ENCODE measurements at regions not wholly inside any gene's neighbourhood (a gene's known extent, or its start where the extent isn't known, plus 50 kb on each side); places are given as distances from the start of the nearest gene placed in this dataset.

DNA sequence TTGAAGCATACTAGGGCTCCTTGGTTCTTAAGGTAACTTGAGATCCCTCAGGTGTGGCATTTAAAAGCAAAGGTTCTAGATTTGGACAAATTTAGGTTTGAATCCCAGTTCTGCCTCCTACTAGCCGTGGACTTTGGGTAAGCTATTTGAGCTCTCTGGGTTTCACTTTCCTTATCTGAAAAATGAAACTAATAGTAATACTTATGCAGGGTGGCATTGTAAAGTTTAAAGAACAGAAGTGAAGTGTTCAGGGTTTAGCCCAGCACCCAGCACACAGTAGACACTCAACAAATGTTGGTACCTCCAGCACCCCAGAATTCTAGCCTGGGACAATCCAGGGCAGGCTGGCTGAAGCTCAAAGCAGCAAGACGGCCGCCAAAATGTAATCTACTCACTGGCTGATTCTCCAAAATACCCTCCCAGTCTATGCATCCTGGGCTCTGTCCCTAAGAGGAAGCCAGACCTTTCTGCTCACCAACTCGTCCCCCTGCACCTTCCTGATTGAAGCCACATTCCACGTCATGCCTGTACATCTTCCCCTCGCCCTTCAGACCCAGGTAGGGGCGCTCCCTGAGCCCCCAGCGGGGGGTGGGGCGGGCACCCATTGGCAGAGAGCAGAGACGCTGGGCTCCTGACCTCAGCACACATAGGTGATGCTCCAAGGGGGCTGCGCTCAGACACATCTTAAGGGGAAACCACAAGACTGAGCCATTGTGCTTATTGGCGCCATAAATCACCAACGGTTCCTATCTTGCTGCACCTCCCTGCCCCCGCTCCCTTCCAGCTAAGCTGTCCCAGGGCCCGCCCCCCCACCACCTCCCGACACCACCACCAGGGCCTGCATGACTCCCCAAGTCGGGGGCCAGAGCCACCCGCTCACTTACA is 160.6 kb downstream of the BCOR start:
- Histone ChIP-seq H3K4me3 (ENCODE audit: insufficient read depth, low read depth, low read length) (no peak overlapping the region), H3K27me3 (ENCODE audit: control insufficient read depth, insufficient read depth, low read length) (no peaks in the 10 kb centered on the region; the same call in 1 of the 2 replicates), H3K36me3 (replicated peaks; ENCODE audit: control insufficient read depth, insufficient read depth, low read length) (no peaks in the 10 kb centered on the region)
- no peak for DNase-seq

DNA sequence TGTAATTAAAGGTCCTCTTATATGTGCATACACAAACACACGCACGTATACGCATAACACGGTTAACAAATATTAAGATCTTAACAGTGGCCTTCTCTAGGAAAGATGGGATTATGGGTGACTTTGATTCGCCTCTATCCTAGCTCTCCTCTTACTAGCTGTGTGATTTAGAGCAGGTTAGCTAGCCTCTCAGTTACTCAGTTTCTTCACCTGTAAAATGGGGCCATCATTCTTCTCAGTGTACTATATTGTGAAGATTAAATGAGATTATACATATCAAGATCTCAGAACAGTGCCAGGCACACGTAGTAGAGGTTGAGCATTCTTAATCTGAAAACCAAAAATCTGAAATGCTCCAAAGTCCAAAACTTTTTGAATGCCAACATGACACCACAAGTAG is 159.3 kb downstream of the BCOR start:
- no peaks in the 10 kb centered on the region; the same call in 1 of the 2 replicates for H3K27me3 ChIP-seq (ENCODE audit: control insufficient read depth, insufficient read depth, low read length)

DNA sequence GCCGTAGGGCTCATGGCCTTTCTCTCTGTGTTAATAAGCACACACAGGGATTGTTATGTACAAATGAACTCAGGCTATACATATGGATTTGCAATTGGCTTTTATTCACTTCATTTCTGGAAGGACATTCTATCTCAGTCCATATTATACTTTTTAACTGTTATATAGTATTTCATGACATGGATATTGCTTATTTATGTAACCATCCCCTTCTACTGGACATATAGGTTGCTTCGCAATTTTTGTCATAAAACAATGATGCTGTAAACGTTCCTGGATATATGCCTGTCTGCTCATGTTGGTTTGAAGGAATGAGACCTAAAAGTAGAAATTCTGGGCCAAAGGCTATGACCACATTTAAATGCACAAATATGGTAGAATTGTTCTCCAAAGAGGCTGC is 158.1 kb downstream of the BCOR start:
- Histone ChIP-seq H3K36me3 (replicated peaks; ENCODE audit: control insufficient read depth, insufficient read depth, low read length) (no peaks in the 10 kb centered on the region), H3K4me3 (ENCODE audit: insufficient read depth, low read depth, low read length) (no peak overlapping the region), H3K27me3 (ENCODE audit: control insufficient read depth, insufficient read depth, low read length) (no peaks in the 10 kb centered on the region; the same call in 1 of the 2 replicates)
- no peak for DNase-seq

More for the DNA sequence above, 159.3 kb downstream of the BCOR start:
- no peak for DNase-seq
- Histone ChIP-seq H3K4me3 (ENCODE audit: insufficient read depth, low read depth, low read length) (no peak overlapping the region), H3K36me3 (replicated peaks; ENCODE audit: control insufficient read depth, insufficient read depth, low read length) (no peaks in the 10 kb centered on the region)

DNA sequence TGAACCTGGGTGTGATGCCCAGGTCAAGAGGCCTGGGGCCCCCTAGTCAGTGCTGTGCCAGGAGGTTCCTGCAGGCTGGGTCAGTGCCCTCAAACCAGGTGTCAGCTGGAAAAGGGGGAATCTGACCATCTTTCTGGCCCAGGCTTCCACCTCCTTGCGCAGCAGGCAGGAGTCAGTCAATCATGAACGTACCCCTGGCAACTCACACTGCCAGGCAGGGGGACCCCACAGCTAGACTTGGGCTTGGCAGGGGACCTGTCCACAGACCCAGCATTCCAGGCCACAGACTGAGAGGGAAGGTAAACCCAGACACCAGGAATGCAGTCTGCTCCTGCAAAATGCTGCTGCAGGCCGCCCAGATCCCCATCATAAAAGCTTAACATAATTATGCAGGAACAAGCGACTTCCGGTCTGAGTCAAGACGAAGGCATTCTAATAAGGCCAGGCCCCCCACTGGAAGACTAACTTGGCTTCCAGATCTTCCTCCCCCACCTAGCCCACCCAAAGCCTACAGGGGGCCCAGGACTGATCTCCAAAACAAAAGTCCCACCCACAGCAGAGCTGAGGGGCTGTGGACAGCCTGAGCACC is 156.3 kb downstream of the BCOR start:
- Histone ChIP-seq H3K4me3 (ENCODE audit: insufficient read depth, low read depth, low read length) (no peak overlapping the region), H3K36me3 (replicated peaks; ENCODE audit: control insufficient read depth, insufficient read depth, low read length) (no peaks in the 10 kb centered on the region), H3K27me3 (ENCODE audit: control insufficient read depth, insufficient read depth, low read length) (no peaks in the 10 kb centered on the region; the same call in 1 of the 2 replicates)
- DNase-seq = no peak

DNA sequence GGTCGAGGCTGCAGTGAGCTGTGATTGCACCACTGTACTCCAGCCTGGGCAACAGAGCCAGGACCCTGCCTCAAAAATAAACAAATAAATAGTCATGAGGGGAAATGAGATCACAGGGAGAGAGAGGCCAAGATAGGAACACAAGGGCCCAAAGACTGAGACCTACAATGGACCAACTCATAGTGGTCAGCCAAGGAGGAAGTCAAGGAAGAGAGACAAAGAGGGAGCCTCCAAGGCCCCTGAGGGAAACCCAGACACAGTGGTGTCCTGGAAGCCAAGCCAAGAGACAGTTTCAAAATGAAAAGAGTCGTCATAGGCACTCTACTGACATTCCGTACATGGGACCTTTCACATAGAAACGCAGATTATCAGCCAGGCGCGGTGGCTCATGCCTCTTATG is 153.3 kb downstream of the BCOR start:
- no peak for DNase-seq
- no peaks in the 10 kb centered on the region; the same call in 1 of the 2 replicates for H3K27me3 ChIP-seq (ENCODE audit: control insufficient read depth, insufficient read depth, low read length)
- no peak overlapping the region for H3K4me3 ChIP-seq (ENCODE audit: insufficient read depth, low read depth, low read length)
- no peaks in the 10 kb centered on the region for H3K36me3 ChIP-seq (replicated peaks; ENCODE audit: control insufficient read depth, insufficient read depth, low read length)

DNA sequence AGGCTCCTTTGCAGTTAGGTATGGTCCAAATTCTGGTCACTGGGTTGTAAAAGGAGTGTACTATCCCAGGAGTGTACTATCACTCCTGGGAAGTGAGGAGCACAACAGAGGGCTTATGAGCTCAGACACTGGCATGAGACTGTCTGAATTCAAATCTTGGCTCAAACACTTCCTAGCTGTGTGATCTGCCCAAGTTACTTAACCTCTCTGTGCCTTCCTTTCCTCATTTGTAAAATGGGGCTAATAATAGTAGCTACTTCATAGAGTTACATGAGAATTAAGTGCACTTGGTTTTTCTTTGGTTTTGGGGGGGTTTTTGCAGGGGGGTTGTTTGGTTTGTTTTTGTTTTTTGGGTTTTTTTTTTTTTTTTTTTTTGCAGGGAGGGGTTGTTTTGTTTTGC is 152.0 kb downstream of the BCOR start:
- Histone ChIP-seq H3K27me3 (ENCODE audit: control insufficient read depth, insufficient read depth, low read length) (no peaks in the 10 kb centered on the region; the same call in 1 of the 2 replicates), H3K36me3 (replicated peaks; ENCODE audit: control insufficient read depth, insufficient read depth, low read length) (no peaks in the 10 kb centered on the region), H3K4me3 (ENCODE audit: insufficient read depth, low read depth, low read length) (no peak overlapping the region)
- no peak for DNase-seq

DNA sequence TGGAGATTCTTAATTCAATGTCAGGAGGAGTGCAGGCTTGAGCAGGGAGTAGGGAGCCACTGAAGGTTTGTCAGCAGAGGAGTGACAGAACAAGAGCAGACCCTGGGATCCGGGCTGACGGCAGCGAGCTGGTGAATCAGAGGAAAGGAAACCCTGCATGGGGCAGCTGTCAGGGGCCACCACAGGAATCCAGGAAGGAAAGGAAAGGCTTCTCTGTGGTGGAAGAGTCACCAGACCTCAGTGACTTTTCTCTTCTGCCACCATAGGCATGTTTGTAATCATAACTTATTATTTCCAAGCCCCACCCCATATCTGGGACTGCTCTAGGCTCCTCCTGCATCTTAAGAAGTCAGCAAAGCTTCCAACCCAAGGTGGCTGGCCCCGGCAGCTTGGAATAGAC is 150.9 kb downstream of the BCOR start:
- H3K4me3 ChIP-seq (ENCODE audit: insufficient read depth, low read depth, low read length) = no peak overlapping the region
- H3K27me3 ChIP-seq (ENCODE audit: control insufficient read depth, insufficient read depth, low read length) = no peaks in the 10 kb centered on the region; the same call in 1 of the 2 replicates
- no peak for DNase-seq
- no peaks in the 10 kb centered on the region for H3K36me3 ChIP-seq (replicated peaks; ENCODE audit: control insufficient read depth, insufficient read depth, low read length)

DNA sequence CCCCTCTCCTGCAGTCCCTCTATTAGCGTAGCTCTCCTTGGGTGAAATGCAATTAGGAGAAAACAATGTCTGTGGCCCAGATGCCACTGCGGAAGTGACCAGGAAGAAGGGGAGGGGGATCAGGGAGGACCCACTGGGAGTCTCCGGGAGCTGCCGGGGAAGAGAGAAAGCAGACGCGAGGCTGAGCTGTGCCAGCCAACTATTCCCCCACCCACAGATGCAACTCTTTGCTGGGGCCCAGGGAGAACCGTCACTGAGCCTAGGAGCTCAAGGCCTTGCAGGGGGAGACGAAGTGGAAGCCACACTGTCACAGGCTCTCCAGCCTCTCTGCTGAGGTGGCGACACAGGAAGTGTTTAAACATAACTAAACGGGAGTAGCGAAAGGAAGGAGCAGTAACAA is 149.2 kb downstream of the BCOR start:
- H3K4me3 ChIP-seq (ENCODE audit: insufficient read depth, low read depth, low read length) = no peak overlapping the region
- no peaks in the 10 kb centered on the region for H3K27me3 ChIP-seq (ENCODE audit: control insufficient read depth, insufficient read depth, low read length)
- peak; percentile 59 for DNase-seq
- no peaks in the 10 kb centered on the region for H3K36me3 ChIP-seq (replicated peaks; ENCODE audit: control insufficient read depth, insufficient read depth, low read length)

DNA sequence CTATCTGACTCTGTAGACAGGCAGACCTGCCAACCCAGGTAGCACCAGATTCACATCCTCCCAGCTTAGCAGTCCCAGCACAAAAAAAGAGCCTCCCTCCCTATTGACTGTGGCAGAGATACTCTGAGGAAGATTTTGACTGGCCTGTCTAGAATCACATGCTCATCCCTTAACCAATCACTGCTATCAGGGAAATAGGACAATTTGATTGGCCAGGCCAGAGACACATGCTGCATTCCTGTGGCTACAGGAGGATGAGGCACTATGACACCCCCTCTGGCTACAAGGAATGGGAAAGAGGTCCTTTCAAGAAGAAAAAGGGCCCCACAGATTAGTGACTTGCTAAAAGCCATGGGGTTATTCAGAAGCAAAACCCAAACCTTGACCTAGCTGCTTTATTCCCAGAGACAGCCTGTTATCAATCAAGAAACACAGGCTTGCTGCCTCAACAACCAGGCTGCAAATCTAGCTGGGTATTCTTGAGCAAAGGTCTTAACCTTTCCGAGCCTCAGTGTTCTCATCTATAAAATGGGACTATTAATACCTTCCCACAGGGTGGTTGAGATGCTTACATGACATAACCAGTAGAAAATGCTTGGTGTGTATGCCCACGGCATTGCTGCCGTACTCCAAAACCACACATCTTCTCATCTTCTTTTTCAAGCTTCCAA is 147.6 kb downstream of the BCOR start:
- Histone ChIP-seq H3K4me3 (ENCODE audit: insufficient read depth, low read depth, low read length) (no peak overlapping the region), H3K36me3 (replicated peaks; ENCODE audit: control insufficient read depth, insufficient read depth, low read length) (no peaks in the 10 kb centered on the region)
- no peak for DNase-seq

DNA sequence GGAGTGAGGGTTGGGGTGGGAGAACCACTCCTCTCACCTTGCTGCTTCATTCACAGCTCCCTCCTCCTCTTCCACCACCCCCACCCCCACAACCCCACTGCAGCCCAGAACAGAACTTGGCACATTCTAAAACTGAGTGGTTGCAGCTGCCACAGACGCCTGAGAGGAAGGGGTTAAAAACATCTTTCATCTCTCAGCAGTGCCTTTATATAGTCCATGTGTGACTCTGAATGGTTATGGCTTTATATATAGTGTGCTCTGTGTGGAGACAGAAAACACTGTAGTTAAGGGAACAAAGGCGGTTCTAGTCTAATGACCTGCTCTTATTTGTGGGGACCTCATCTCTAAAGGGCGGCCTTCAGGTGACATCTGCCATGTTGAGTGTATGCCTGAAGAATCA is 144.8 kb downstream of the BCOR start:
- DNase-seq = no peak
- Histone ChIP-seq H3K27me3 (ENCODE audit: control insufficient read depth, insufficient read depth, low read length) (no peaks in the 10 kb centered on the region), H3K36me3 (replicated peaks; ENCODE audit: control insufficient read depth, insufficient read depth, low read length) (no peaks in the 10 kb centered on the region), H3K4me3 (ENCODE audit: insufficient read depth, low read depth, low read length) (no peak overlapping the region)

More for the DNA sequence above, 147.6 kb downstream of the BCOR start:
- no peaks in the 10 kb centered on the region for H3K27me3 ChIP-seq (ENCODE audit: control insufficient read depth, insufficient read depth, low read length)

DNA sequence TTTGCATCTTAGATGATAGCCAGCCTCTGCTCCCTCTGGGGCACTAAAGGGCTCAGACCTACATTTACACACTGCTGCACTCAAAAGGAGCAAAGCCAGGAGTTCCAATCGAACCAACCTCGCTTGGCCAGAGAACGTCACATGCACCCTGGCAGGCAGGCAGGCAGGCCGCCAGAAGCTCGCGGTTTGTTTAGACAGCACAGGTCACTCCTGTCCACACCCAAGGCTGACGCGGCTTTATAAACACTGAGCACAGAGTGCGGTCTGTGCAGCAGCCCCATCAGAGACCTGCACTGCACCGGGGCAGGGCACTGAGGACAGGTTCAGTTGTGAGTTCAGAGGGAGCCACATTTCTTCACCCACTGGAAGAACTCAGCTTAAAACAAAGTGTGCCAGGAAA is 143.9 kb downstream of the BCOR start:
- H3K27me3 ChIP-seq (ENCODE audit: control insufficient read depth, insufficient read depth, low read length) = no peaks in the 10 kb centered on the region
- H3K4me3 ChIP-seq (ENCODE audit: insufficient read depth, low read depth, low read length) = no peak overlapping the region
- no peaks in the 10 kb centered on the region for H3K36me3 ChIP-seq (replicated peaks; ENCODE audit: control insufficient read depth, insufficient read depth, low read length)
- DNase-seq = no peak

DNA sequence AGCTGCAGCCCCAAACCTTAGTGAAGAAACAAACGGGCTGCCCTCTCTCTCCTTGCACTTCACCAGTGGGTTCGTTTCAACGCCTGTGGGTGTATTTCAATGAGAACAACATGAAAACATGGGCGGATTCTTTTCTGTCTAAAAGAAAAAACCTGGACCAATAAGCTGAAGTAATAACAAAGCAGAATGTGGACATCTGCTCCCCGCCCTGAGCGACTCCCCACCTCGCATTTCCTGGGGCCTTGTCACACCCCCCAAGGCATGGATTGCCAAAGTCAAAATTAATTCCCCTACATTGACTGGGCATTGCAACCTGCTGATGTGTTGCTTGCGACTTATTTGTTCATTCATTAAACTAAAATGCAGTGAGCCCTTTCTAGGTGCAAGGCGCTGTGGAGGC is 142.9 kb downstream of the BCOR start:
- Histone ChIP-seq H3K4me3 (ENCODE audit: insufficient read depth, low read depth, low read length) (no peak overlapping the region), H3K36me3 (replicated peaks; ENCODE audit: control insufficient read depth, insufficient read depth, low read length) (no peaks in the 10 kb centered on the region), H3K27me3 (ENCODE audit: control insufficient read depth, insufficient read depth, low read length) (no peaks in the 10 kb centered on the region)
- no peak for DNase-seq

DNA sequence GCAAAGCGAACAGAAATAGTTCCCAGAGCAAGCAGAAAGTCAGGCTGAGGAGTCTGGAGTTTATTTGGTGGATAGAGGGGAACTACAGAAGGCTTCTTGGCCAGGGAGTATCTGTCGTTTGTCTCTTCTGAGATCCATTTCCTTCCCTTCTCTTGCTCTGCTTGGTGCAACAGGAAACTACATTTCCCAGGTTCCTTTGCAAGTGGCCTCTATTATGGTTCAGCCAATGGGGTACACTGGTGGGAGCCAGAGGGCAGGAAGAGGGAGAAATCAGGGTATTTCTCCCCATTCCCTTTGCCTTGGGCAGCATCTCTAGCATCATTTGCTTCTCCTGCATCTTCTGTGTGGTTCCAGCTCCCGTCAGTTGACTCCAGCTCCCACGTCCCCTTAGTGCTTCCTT is 142.1 kb downstream of the BCOR start:
- Histone ChIP-seq H3K27me3 (ENCODE audit: control insufficient read depth, insufficient read depth, low read length) (no peaks in the 10 kb centered on the region), H3K4me3 (ENCODE audit: insufficient read depth, low read depth, low read length) (no peak overlapping the region), H3K36me3 (replicated peaks; ENCODE audit: control insufficient read depth, insufficient read depth, low read length) (no peaks in the 10 kb centered on the region)
- DNase-seq = peak; percentile 70

DNA sequence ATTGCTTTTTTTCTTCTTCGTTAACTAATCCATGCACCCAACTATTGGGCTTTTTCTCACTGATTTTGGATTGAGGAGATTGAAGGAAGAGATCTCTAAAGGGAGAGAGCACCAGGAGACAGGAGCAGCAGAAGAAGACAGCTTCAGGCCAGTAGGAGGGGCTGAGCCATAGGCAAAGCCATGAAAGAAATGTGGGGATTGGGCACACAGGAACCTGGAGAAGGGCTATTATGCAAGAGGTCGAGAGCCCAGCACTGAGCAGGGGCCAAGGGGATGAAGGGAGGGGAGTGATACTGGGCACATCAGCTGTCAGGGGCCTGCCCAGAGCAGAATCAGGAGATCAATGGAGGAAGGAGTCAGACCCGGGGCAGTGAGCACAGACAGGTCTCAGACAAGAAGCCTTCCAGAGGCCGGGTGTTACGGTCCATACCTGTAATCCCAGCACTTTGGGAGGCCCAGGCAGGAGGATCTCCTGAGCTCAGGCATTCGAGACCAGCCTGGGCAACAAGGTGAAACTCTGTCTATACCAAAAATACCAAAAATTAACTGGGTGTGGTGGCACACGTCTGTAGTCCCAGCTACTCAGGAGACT is 140.9 kb downstream of the BCOR start:
- no peaks in the 10 kb centered on the region for H3K27me3 ChIP-seq (ENCODE audit: control insufficient read depth, insufficient read depth, low read length)

More for the DNA sequence above, 140.9 kb downstream of the BCOR start:
- no peak for DNase-seq
- H3K4me3 ChIP-seq (ENCODE audit: insufficient read depth, low read depth, low read length) = no peak overlapping the region
- no peaks in the 10 kb centered on the region for H3K36me3 ChIP-seq (replicated peaks; ENCODE audit: control insufficient read depth, insufficient read depth, low read length)

Measured in H7 (cell line).